GM18519 (cell line): ENCODE measurements at regions not wholly inside any gene's neighbourhood (a gene's known extent, or its start where the extent isn't known, plus 50 kb on each side); places are given as distances from the start of the nearest gene placed in this dataset.
"Not testable (repeated sequence)": the region's sequence is repeated elsewhere in the genome, so short reads cannot be mapped to it uniquely, and the experiment has no call there.

Experiments
- ATAC-seq: cut with Tn5 transposase; IDR thresholded peaks from one replicate; pipeline ENCODE4 v1.9.1; 2021; ENCODE audit warnings: mild to moderate bottlenecking, moderate library complexity; ENCODE audit not compliant: unreplicated experiment, low FRiP score

DNA sequence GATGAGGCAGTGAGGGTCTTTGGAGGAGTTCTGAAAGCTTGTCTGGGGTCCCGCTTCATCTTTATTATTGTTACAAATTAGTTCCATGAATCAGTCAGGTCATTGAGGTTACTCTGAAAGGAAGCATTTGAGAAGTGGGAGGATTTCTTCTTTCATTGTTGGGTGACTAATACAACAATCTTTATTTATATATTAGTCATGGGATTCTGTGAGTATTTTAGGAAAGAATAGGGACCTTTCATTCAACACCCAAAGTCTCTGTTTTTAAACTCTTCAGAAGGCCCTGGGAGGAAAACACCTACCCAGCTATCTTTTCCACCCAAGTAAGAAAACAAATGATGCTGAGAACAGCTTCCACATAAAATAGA is 98.3 kb downstream of the SOD2 start:
- no peak for ATAC-seq

- ATAC-seq = no peak
Measured at GRCh38 chr6:159594106-159594749, 98.8 kb downstream of the SOD2 start.

GRCh38 chr6:159590835-159591234 is 102.2 kb downstream of the SOD2 start:
- no peak for ATAC-seq

GRCh38 chr6:159586684-159587083 is 106.4 kb downstream of the SOD2 start:
- no peak for ATAC-seq

DNA sequence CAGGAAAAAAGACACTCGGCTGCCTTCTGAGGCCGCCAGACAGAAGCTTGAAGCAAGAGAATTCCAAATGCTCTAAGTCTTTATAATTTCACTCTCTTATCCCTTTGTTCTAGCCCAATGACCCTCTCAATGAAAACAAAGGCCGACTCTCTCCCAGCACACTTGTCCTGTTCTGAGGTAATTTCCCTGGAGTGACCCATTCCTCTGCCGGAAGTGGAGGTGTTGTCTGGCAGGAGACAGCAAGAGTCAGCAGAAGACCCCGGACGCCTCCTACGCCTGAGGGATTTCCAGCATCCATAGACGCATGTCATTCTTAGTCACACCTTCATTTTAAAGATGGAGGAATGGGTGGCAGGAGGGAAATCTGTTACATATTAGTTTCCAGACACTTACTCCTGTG is 110.3 kb downstream of the SOD2 start:
- ATAC-seq = no peak

GRCh38 chr6:159578629-159579028 is 114.4 kb downstream of the SOD2 start:
- ATAC-seq = no peak

DNA sequence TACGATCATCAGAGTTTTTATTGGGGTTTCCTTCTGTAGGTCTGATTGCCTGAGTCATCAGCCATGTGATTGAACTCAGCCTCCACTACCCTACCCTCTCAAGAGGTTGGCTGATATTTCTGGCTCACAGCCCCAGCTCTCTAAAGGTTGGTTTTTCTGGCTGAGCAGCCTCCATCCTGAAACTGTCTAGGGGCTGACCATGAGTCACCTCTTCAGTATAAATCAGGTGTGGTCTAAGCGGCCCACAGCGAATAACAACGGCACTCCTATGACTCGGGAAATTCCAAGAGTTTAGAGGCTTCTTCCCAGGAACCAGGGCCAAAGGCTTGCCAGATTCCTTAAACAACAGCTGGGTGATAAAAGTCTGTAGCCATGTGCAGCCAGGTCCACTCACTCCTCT is 115.5 kb downstream of the SOD2 start:
- no peak for ATAC-seq

DNA sequence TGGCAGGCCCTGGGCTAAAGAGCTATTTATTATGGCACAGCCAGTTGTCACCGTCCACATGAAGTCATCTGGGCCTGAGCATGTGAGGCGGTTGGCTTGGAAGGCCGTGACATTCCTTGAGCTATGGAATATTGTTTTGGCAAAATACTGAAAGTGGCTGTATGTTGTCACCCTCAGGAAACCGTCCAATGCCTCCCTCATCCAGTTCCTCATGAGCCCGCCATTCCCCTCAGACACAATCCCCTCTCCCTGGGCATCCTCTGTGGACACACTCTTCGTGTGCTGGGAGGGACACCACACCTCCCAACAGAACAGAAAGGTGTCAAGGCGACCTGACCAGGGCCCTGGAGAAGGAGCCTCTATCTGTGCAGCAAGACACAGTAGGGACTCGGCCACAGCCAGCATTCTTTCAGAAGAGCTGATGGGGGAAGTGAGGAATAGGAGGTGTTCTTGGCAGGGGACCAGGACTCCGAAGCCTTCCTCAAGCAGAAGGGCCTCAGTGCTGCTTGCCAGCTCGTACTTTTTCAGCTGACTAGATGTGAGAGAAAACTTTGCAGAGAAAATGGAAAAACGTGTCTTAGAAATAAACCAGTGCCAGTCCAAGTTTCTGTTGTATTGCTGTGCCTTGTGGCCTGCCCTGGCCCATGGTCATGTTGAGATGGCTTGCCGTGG is 120.5 kb downstream of the SOD2 start:
- ATAC-seq = no peak

- ATAC-seq = no peak
Measured at GRCh38 chr6:159565181-159565710, 127.8 kb downstream of the SOD2 start.

DNA sequence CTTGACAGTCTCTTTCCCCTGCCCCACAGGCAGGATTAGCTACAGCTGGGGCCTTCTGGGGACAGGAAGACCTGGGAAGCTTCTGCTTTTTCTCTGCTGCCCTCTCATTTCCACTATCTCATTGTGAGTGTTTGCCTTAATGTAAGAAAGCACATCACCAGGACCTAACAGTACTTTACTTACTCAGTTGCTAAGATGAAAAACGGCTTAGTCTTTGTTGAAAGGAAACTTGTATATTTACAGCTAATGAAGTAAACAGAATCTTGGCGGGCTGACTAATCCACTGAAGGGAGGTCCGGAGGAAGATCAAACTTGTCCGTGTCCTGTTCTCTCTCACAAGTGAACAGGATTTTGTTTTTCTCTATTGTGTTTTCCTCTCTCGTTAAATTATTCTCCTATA is 128.6 kb downstream of the SOD2 start:
- no peak for ATAC-seq

DNA sequence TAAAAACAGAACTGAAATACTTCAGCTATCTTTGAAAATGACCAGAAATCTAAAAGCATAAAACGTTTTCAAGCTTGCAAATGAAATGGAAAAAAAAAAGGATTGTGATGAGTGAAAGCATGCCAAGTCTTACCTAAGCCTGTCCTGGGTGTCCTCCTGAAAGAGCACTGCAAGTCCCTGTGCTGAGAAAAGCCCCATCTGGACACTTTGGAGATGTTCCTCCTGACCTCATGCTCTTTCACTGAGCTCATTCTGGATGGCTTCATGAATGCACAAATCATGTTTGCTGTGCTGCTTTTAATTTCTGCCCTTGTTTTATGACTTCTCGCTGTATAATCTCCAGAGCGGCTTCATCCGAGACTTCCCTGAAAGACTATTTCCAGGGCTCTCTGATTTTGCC is 136.0 kb downstream of the SOD2 start:
- ATAC-seq = no peak

DNA sequence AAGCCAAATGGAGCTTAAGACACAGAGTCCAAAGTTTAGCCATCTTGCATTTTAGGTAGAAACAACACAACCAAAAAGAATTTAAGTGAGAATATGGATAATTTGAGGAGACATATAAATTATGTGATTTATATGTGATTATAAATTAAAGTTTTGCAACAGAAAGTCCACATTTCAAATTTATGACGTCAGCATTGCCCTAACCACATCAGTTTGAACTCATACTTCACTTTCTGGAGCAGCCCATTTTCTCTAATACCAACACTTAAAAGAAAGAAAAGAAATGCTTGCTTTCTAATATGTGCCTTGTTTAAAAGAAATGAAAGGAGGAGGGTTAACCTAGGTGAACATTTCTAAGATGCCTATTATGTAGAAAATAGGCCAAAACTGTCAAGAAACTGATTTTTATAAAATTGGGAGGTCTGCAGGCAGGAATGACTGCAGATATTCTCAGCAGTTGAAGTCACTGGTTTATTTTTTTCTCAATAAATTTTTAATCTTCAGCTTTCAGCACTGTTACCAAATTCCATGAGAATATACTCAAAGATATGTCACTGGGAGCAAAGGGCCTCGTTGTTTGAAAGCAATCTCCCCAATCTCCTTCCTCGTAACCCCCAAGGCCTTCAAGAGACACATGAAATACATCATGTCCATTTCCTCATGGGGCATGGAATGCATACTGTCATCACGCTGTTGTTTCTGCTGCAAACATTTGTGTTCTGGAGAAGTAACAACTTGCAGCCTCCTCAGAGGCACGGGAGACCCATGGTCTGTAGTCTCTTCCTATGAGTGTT is 137.8 kb downstream of the SOD2 start:
- ATAC-seq = no peak

DNA sequence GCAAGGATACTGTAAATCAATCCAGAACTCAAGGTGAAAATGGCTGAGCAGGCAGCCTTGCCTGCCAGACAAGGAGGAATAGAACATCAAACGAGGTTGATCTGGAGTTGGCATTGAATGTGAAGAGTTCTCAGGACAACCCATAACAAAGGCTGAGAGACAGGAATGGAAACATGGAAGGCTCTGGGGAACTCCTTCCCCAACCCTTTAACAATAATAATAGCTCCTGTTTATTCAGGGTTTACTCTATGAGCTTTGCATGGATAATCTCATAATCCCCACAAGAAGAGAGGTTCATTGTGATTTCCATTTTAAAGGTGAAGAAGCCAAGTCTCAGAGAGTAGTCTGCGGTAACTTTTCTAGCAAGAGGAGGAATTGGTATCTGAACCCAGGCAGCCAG is 151.7 kb downstream of the SOD2 start:
- no peak for ATAC-seq

DNA sequence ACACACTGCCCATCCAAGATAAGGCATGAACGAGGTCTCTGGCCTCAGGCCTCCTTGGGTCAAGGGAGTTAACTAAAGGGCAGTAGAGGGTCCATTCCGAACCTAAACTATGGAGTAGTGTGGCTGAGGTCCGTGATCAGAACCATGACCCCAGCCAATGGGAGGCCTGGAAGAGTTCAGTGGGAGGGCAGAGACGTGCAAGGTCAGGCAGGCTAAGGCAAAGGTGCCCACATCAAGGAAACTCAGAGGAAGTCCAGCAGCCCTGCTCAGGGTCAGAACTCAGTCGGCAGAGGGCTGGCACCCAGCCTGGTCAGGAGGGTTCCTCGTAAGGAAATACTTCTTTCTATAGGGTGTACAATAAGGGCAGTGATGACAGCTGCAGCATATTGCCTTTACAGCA is 152.2 kb downstream of the SOD2 start:
- ATAC-seq = no peak

DNA sequence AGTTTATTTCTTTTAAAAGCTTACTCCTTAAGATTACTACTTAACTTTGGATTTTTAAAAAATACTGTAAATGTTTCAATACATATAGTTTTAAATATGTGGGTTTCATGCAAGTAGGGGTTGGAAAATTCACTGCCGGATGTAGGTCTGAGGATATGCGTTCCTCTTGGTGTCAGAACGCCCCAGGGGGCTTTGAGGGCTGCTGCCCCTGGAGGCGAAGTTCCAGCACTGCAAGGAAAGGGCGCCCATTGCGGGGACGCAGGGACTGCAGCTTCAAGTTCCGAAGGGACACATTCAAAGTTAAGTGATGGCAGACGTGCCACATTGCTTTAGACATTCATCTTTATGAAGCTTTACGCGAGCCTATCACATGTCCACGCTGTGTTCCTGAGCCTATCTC is 152.9 kb downstream of the SOD2 start:
- ATAC-seq = no peak

DNA sequence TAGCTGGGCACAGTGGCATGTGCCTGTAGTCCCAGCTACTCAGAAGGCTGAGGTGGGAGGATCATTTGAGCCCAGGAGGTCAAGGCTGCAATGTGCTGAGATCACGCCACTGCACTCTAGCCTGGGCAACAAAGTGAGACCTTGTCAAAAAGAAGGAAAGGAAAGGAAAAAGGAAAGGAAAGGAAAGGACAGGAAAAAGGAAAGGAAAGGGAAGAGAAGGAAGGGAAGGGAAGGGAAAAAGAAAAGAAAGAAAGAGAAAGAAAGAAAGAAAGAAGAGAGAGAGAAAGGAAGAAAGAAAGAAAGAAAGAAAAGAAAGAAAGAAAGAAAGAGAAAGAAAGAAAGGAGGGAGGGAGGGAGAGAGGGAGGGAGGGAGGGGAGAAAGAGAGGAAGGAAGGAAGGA is 155.0 kb downstream of the SOD2 start:
- ATAC-seq = not testable (repeated sequence)

GRCh38 chr6:159535656-159536350 is 157.2 kb downstream of the SOD2 start:
- no peak for ATAC-seq

GRCh38 chr6:159533568-159533967 is 159.5 kb downstream of the SOD2 start:
- ATAC-seq = no peak

DNA sequence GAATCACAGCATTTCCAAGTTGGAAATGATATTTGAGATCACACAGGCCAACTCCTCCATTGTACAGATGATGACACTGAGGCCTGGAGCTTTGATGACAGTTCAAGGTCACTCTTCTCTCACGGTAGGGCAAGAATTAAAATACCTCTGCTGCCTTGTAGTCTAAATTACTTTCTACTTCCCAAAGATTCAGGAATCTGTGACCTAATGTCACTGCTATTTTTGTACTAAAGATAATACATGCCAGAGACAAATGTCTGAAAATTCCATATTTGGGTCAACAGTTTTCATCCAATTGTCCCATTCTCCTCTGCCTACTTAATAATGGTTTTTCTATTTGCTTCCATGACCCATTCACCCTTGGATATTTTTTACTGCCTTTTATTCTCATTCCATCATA is 160.0 kb downstream of the SOD2 start:
- ATAC-seq = no peak

GRCh38 chr6:159532155-159532554 is 160.9 kb downstream of the SOD2 start:
- no peak for ATAC-seq

DNA sequence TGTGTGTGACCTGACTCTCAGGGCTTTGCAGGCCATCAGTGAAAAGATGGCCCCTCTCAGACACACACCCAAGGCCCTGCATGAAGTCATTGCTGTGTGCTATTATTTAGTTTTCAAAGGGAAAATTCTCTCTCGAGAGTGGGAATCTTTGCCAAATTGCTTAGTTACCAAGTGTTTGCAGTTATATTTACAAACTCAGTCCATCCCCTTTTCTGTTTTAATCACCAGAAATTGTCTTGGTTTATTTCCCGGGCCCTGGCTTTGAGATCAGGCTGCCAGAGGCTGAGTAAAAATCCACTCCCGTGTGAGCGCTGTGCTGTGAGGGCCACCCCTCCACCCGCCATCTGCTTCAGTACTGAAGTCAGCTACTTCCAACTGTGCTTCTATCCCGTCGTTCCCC is 163.1 kb downstream of the SOD2 start:
- ATAC-seq = no peak
